ENCODE measurements at regions not wholly inside any gene's neighbourhood (a gene's known extent, or its start where the extent isn't known, plus 50 kb on each side); places are given as distances from the start of the nearest gene placed in this dataset.

DNA sequence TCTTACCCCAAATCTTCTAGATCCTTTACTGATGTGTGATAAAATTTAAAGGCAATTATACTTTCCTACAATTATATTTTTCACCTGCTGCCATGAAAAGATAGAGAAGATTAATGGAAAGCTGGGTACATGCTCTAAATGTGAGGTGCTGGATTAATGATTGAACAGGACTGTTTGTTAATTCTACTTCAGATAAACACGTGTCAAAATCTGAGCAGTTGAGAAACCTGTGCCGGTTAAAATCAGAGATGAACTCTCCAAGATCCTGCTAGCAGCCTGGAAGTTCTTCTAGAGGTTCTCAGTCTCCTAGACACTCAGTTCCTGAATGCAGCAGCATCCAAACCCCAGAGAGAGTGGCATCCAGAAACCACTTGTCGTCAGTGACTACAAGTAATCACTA is 69.2 kb downstream of the INHBA start:
- Histone ChIP-seq H3K27me3 (ENCODE audit: control insufficient read depth, insufficient read depth, low read length) (no peaks in the 10 kb centered on the region), H3K4me3 (ENCODE audit: low read depth, low read length) (no peak overlapping the region), H3K36me3 (ENCODE audit: control insufficient read depth, insufficient read depth, low read length) (no peaks in the 10 kb centered on the region)
- TF ChIP-seq, protein P1, sequence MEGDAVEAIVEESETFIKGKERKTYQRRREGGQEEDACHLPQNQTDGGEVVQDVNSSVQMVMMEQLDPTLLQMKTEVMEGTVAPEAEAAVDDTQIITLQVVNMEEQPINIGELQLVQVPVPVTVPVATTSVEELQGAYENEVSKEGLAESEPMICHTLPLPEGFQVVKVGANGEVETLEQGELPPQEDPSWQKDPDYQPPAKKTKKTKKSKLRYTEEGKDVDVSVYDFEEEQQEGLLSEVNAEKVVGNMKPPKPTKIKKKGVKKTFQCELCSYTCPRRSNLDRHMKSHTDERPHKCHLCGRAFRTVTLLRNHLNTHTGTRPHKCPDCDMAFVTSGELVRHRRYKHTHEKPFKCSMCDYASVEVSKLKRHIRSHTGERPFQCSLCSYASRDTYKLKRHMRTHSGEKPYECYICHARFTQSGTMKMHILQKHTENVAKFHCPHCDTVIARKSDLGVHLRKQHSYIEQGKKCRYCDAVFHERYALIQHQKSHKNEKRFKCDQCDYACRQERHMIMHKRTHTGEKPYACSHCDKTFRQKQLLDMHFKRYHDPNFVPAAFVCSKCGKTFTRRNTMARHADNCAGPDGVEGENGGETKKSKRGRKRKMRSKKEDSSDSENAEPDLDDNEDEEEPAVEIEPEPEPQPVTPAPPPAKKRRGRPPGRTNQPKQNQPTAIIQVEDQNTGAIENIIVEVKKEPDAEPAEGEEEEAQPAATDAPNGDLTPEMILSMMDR (IDR thresholded peaks at IDR 0.05; ENCODE audit: insufficient read depth, low read length, poor library complexity, severe bottlenecking): no peak
- no peak for DNase-seq (ENCODE audit: low read depth)

DNA sequence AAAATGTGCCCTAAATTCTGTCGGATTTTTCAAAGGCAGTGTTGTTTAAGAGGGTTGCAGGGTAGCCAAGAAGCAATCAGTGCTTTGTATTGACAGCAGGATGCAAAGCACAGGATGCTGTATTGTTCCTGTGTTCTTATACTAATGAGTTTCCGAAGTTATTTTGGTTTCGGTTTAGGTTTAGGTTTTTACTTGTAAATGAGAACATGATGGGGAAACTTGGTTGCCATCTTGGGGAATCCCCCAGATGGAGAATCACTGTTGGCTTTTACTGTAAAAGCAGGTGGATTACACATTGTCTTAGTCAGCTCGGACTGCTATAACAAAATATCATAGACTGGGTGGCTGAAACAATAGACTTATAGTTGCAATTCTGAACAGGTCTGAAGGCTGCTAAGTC is 72.1 kb downstream of the INHBA start:
- H3K36me3 ChIP-seq (ENCODE audit: control insufficient read depth, insufficient read depth, low read length): no peaks in the 10 kb centered on the region
- no peak for DNase-seq (ENCODE audit: low read depth)
- TF ChIP-seq, protein P1 (IDR thresholded peaks at IDR 0.05; ENCODE audit: insufficient read depth, low read length, poor library complexity, severe bottlenecking): no peak
- H3K27me3 ChIP-seq (ENCODE audit: control insufficient read depth, insufficient read depth, low read length): no peaks in the 10 kb centered on the region
- no peak overlapping the region for H3K4me3 ChIP-seq (ENCODE audit: low read depth, low read length)

DNA sequence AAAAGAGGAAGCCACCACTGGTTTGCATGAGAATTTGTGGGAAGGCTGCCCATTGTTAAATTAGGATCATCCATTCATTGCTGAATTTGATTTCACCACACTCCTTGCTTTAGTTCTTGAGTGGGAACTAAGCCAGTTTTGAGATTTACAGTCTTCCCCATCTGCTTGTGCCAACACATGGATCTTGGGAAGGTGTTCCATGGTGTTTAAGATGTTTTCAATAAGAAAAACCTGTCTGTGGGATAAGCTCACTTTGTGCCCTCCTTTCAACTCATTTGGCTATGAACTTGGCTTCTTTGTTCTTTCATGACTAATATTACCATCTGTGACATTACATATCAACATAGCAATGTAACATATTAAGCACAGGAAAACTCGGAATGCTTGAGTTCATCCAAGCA is 73.2 kb downstream of the INHBA start:
- no peak for DNase-seq (ENCODE audit: low read depth)
- Histone ChIP-seq H3K36me3 (ENCODE audit: control insufficient read depth, insufficient read depth, low read length) (no peaks in the 10 kb centered on the region), H3K4me3 (ENCODE audit: low read depth, low read length) (no peak overlapping the region), H3K27me3 (ENCODE audit: control insufficient read depth, insufficient read depth, low read length) (no peaks in the 10 kb centered on the region)
- TF ChIP-seq, protein P1 (IDR thresholded peaks at IDR 0.05; ENCODE audit: insufficient read depth, low read length, poor library complexity, severe bottlenecking): no peak

DNA sequence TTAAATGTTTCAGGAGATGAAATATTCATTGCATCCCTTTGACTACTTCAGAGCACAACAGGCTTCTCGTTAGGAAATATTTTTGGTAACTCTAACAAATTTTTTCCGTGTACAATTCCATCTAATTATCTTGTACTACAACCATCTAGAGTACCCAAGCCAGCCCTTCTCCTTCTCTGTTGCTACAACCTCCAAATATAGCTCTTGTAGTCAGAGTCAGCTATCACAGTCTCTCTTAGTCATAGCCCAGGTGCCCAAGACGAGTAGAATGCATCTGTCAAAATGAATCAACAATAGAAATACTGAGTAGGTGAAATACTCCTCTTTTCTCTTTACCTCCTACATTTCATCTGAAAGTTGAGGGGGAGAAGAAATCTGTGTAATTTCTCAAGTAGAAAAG is 74.0 kb downstream of the INHBA start:
- no peaks in the 10 kb centered on the region for H3K27me3 ChIP-seq (ENCODE audit: control insufficient read depth, insufficient read depth, low read length)
- TF ChIP-seq, protein P1 (IDR thresholded peaks at IDR 0.05; ENCODE audit: insufficient read depth, low read length, poor library complexity, severe bottlenecking): no peak
- H3K4me3 ChIP-seq (ENCODE audit: low read depth, low read length): no peak overlapping the region
- peak; percentile 5 for DNase-seq (ENCODE audit: low read depth)
- no peaks in the 10 kb centered on the region for H3K36me3 ChIP-seq (ENCODE audit: control insufficient read depth, insufficient read depth, low read length)

DNA sequence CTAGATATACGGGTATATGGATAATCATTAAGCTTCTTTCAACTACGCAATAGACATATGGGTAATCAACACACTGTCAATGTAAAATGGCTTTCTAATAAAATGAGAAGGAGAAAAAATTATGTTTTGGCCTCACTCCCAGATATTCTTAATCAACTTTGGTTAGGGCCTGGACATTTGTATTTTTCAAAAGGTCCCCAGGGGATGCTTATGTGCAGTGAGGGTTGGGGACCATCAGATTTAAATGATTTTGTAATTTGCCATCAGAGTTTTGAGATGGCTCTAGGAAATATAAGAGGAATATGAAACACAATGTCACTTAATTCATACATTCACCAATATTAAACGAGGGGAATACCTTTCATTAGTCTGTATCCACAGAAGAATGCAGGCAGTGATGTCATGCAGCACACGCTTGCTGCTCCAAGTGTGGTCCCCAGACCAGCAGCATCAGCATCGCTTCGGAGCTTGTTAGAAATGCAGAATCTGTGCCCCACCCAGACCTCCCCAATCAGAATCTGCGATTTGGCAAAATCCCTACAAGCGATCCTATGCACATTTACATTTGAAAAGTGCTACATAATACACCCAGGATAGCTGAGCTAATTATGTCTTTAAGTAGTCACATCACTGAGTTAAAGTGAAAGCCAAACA is 75.1 kb downstream of the INHBA start:
- no peak for DNase-seq (ENCODE audit: low read depth)
- no peaks in the 10 kb centered on the region for H3K36me3 ChIP-seq (ENCODE audit: control insufficient read depth, insufficient read depth, low read length)
- TF ChIP-seq, protein P1 (IDR thresholded peaks at IDR 0.05; ENCODE audit: insufficient read depth, low read length, poor library complexity, severe bottlenecking): no peak
- H3K4me3 ChIP-seq (ENCODE audit: low read depth, low read length): no peak overlapping the region
- H3K27me3 ChIP-seq (ENCODE audit: control insufficient read depth, insufficient read depth, low read length): no peaks in the 10 kb centered on the region

DNA sequence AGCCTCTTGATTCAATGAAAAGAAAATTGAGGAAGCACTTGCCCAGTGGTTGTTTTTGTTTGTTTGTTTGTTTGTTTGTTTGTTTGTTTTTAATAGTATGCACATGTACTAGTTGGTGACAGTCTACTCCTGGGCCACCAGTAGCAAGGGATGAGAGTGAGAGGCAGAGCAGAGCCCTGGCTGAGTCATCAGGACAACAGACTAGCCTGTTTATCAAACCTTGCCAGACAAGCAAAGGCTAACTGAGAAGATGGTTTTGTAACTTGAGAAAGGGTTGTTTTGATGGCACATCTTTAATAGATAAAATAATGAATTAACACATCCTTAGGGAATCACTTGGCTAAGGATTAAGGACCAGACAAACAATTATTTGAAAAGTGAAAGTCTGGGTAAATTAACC is 78.1 kb downstream of the INHBA start:
- DNase-seq (ENCODE audit: low read depth): no peak
- no peaks in the 10 kb centered on the region for H3K36me3 ChIP-seq (ENCODE audit: control insufficient read depth, insufficient read depth, low read length)
- H3K4me3 ChIP-seq (ENCODE audit: low read depth, low read length): no peak overlapping the region
- TF ChIP-seq, protein P1 (IDR thresholded peaks at IDR 0.05; ENCODE audit: insufficient read depth, low read length, poor library complexity, severe bottlenecking): no peak
- no peaks in the 10 kb centered on the region for H3K27me3 ChIP-seq (ENCODE audit: control insufficient read depth, insufficient read depth, low read length)

Measured in kidney epithelial cell (primary cell).